ENCODE measurements at regions not wholly inside any gene's neighbourhood (a gene's known extent, or its start where the extent isn't known, plus 50 kb on each side); places are given as distances from the start of the nearest gene placed in this dataset.

DNA sequence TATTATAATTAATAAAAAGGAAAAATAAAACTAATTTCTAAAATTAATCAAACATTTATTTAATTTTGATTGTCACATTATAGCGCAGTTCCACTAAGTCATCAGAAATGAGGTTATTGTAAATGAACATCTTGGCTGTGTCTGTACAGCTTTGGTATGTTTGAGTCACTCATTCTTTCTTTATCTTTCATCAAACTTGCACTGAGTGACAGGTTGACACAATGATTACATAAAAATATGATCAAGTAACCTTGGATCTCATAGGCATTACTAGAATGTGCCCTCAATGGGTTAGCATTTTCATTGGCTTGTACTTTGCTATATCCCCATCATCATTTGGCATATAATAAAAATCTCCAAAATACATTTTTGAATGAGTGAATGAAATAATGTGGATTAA, 1353.2 kb upstream of the ADGRL2 start:
- Histone ChIP-seq H3K14ac (ENCODE audit: low read length in 2 of 2) (no peak overlapping the region), H4K8ac (ENCODE audit: low read length) (no peak overlapping the region), H3K18ac (ENCODE audit: low read depth in 1 of 2, low read length in 2 of 2) (no peak overlapping the region), H3K23ac (ENCODE audit: low read length in 2 of 2) (no peak overlapping the region), H2BK5ac (ENCODE audit: low read depth, low read length, poor library complexity, severe bottlenecking) (no peak overlapping the region), H3K9ac (ENCODE audit: low read length) (no peak overlapping the region), H3K4me1 (ENCODE audit: control insufficient read depth, insufficient read depth, low read depth, low read length) (no peaks in the 10 kb centered on the region), H2BK12ac (ENCODE audit: low read length in 2 of 2) (no peak overlapping the region), H3K4me2 (ENCODE audit: low read length, poor library complexity, severe bottlenecking) (no peak overlapping the region), H3K27ac (ENCODE audit: low read length, poor library complexity, severe bottlenecking) (no peak overlapping the region), H3K27me3 (ENCODE audit: control insufficient read depth in 1 of 2, insufficient read depth in 1 of 2, low read length in 2 of 2) (no peaks in the 10 kb centered on the region), H3K4me3 (ENCODE audit: insufficient read depth in 1 of 2, low read depth in 1 of 2, low read length in 2 of 2) (no peak overlapping the region), H2BK15ac (ENCODE audit: low read depth, poor library complexity, severe bottlenecking) (no peak overlapping the region), H2AFZ (ENCODE audit: low read depth, low read length) (no peak overlapping the region), H3K4ac (ENCODE audit: low read depth in 1 of 2, low read length in 2 of 2) (no peak overlapping the region), H3K79me1 (replicated peaks; ENCODE audit: low read length, poor library complexity, severe bottlenecking) (no peaks in the 10 kb centered on the region), H2BK120ac (ENCODE audit: low read depth, low read length) (no peak overlapping the region), H2AK5ac (ENCODE audit: low read length, severe bottlenecking) (no peak overlapping the region), H4K91ac (ENCODE audit: low read length) (no peak overlapping the region), H3K9me3 (ENCODE audit: control insufficient read depth, low read length) (no peaks in the 10 kb centered on the region), H3K36me3 (ENCODE audit: control insufficient read depth in 1 of 2, insufficient read depth in 2 of 2, low read depth in 1 of 2, low read length in 2 of 2) (no peaks in the 10 kb centered on the region)
- no peak for DNase-seq
- WGBS, result no CpG with 5 or more reads among the region's 1 CpG

GRCh38 chr1:80445033-80445432, 1355.7 kb upstream of the ADGRL2 start:
- Histone ChIP-seq H3K4me2 (ENCODE audit: low read length, poor library complexity, severe bottlenecking) (no peak overlapping the region), H2BK120ac (ENCODE audit: low read depth, low read length) (no peak overlapping the region), H2AK5ac (ENCODE audit: low read length, severe bottlenecking) (no peak overlapping the region), H3K4me1 (ENCODE audit: control insufficient read depth, insufficient read depth, low read depth, low read length) (no peaks in the 10 kb centered on the region), H3K79me1 (replicated peaks; ENCODE audit: low read length, poor library complexity, severe bottlenecking) (no peaks in the 10 kb centered on the region), H2BK5ac (ENCODE audit: low read depth, low read length, poor library complexity, severe bottlenecking) (no peak overlapping the region), H4K8ac (ENCODE audit: low read length) (no peak overlapping the region), H3K14ac (ENCODE audit: low read length in 2 of 2) (no peak overlapping the region), H3K4me3 (ENCODE audit: insufficient read depth in 1 of 2, low read depth in 1 of 2, low read length in 2 of 2) (no peak overlapping the region), H2BK12ac (ENCODE audit: low read length in 2 of 2) (no peak overlapping the region), H3K9me3 (ENCODE audit: control insufficient read depth, low read length) (no peaks in the 10 kb centered on the region), H3K9ac (ENCODE audit: low read length) (no peak overlapping the region), H3K36me3 (ENCODE audit: control insufficient read depth in 1 of 2, insufficient read depth in 2 of 2, low read depth in 1 of 2, low read length in 2 of 2) (no peaks in the 10 kb centered on the region), H4K91ac (ENCODE audit: low read length) (no peak overlapping the region), H3K4ac (ENCODE audit: low read depth in 1 of 2, low read length in 2 of 2) (no peak overlapping the region), H3K18ac (ENCODE audit: low read depth in 1 of 2, low read length in 2 of 2) (no peak overlapping the region), H3K27me3 (ENCODE audit: control insufficient read depth in 1 of 2, insufficient read depth in 1 of 2, low read length in 2 of 2) (no peaks in the 10 kb centered on the region), H2AFZ (ENCODE audit: low read depth, low read length) (no peak overlapping the region), H2BK15ac (ENCODE audit: low read depth, poor library complexity, severe bottlenecking) (no peak overlapping the region), H3K27ac (ENCODE audit: low read length, poor library complexity, severe bottlenecking) (no peak overlapping the region), H3K23ac (ENCODE audit: low read length in 2 of 2) (no peak overlapping the region)
- 88% methylated on average over 3 of the region's 4 CpGs for WGBS
- peak; percentile 2 for DNase-seq

GRCh38 chr1:80444171-80444570, 1356.6 kb upstream of the ADGRL2 start:
- Histone ChIP-seq H2BK15ac (ENCODE audit: low read depth, poor library complexity, severe bottlenecking) (no peak overlapping the region), H2BK5ac (ENCODE audit: low read depth, low read length, poor library complexity, severe bottlenecking) (no peak overlapping the region), H2AFZ (ENCODE audit: low read depth, low read length) (no peak overlapping the region), H4K91ac (ENCODE audit: low read length) (no peak overlapping the region), H3K4ac (ENCODE audit: low read depth in 1 of 2, low read length in 2 of 2) (no peak overlapping the region), H3K18ac (ENCODE audit: low read depth in 1 of 2, low read length in 2 of 2) (no peak overlapping the region), H3K9ac (ENCODE audit: low read length) (no peak overlapping the region), H3K79me1 (replicated peaks; ENCODE audit: low read length, poor library complexity, severe bottlenecking) (no peaks in the 10 kb centered on the region), H3K4me2 (ENCODE audit: low read length, poor library complexity, severe bottlenecking) (no peak overlapping the region), H2BK120ac (ENCODE audit: low read depth, low read length) (no peak overlapping the region), H2AK5ac (ENCODE audit: low read length, severe bottlenecking) (no peak overlapping the region), H3K4me3 (ENCODE audit: insufficient read depth in 1 of 2, low read depth in 1 of 2, low read length in 2 of 2) (no peak overlapping the region), H3K14ac (ENCODE audit: low read length in 2 of 2) (no peak overlapping the region), H3K27ac (ENCODE audit: low read length, poor library complexity, severe bottlenecking) (no peak overlapping the region), H3K36me3 (ENCODE audit: control insufficient read depth in 1 of 2, insufficient read depth in 2 of 2, low read depth in 1 of 2, low read length in 2 of 2) (no peaks in the 10 kb centered on the region), H3K9me3 (ENCODE audit: control insufficient read depth, low read length) (no peaks in the 10 kb centered on the region), H3K23ac (ENCODE audit: low read length in 2 of 2) (no peak overlapping the region), H3K4me1 (ENCODE audit: control insufficient read depth, insufficient read depth, low read depth, low read length) (no peaks in the 10 kb centered on the region), H2BK12ac (ENCODE audit: low read length in 2 of 2) (no peak overlapping the region), H3K27me3 (ENCODE audit: control insufficient read depth in 1 of 2, insufficient read depth in 1 of 2, low read length in 2 of 2) (no peaks in the 10 kb centered on the region), H4K8ac (ENCODE audit: low read length) (no peak overlapping the region)
- 74% methylated on average over 3 of the region's 3 CpGs for whole genome bisulfite sequencing
- no peak for DNase-seq

- Histone ChIP-seq H3K9ac (ENCODE audit: low read length) (no peak overlapping the region), H3K4me3 (ENCODE audit: insufficient read depth in 1 of 2, low read depth in 1 of 2, low read length in 2 of 2) (no peak overlapping the region), H2AFZ (ENCODE audit: low read depth, low read length) (no peak overlapping the region), H2BK120ac (ENCODE audit: low read depth, low read length) (no peak overlapping the region), H2AK5ac (ENCODE audit: low read length, severe bottlenecking) (no peak overlapping the region), H3K4me2 (ENCODE audit: low read length, poor library complexity, severe bottlenecking) (no peak overlapping the region), H3K27ac (ENCODE audit: low read length, poor library complexity, severe bottlenecking) (no peak overlapping the region), H3K4me1 (ENCODE audit: control insufficient read depth, insufficient read depth, low read depth, low read length) (no peaks in the 10 kb centered on the region), H3K36me3 (ENCODE audit: control insufficient read depth in 1 of 2, insufficient read depth in 2 of 2, low read depth in 1 of 2, low read length in 2 of 2) (no peaks in the 10 kb centered on the region), H3K18ac (ENCODE audit: low read depth in 1 of 2, low read length in 2 of 2) (no peak overlapping the region), H2BK15ac (ENCODE audit: low read depth, poor library complexity, severe bottlenecking) (no peak overlapping the region), H4K91ac (ENCODE audit: low read length) (no peak overlapping the region), H3K4ac (ENCODE audit: low read depth in 1 of 2, low read length in 2 of 2) (no peak overlapping the region), H3K9me3 (ENCODE audit: control insufficient read depth, low read length) (no peaks in the 10 kb centered on the region), H3K14ac (ENCODE audit: low read length in 2 of 2) (no peak overlapping the region), H2BK5ac (ENCODE audit: low read depth, low read length, poor library complexity, severe bottlenecking) (no peak overlapping the region), H3K27me3 (ENCODE audit: control insufficient read depth in 1 of 2, insufficient read depth in 1 of 2, low read length in 2 of 2) (no peaks in the 10 kb centered on the region), H4K8ac (ENCODE audit: low read length) (no peak overlapping the region), H2BK12ac (ENCODE audit: low read length in 2 of 2) (no peak overlapping the region), H3K79me1 (replicated peaks; ENCODE audit: low read length, poor library complexity, severe bottlenecking) (no peaks in the 10 kb centered on the region), H3K23ac (ENCODE audit: low read length in 2 of 2) (no peak overlapping the region)
- no peak for DNase-seq
- WGBS, result 95% methylated on average over 7 of the region's 7 CpGs
Observed at GRCh38 chr1:80441664-80442063, 1359.1 kb upstream of the ADGRL2 start.

All from mesenchymal stem cell (in vitro differentiated cells and primary cell).